ENCODE measurements at regions not wholly inside any gene's neighbourhood (a gene's known extent, or its start where the extent isn't known, plus 50 kb on each side); places are given as distances from the start of the nearest gene placed in this dataset.

GRCh38 chr15:81940467-81941451, 105.1 kb downstream of the MEX3B start:
- TF ChIP-seq CTCF (IDR thresholded peaks at IDR 0.05) (no peak), POLR2A (IDR thresholded peaks at IDR 0.05) (no peak)

Measured in esophagus squamous epithelium (tissue), 4 donors.